HEK293 (cell line): ENCODE measurements at regions not wholly inside any gene's neighbourhood (a gene's known extent, or its start where the extent isn't known, plus 50 kb on each side); places are given as distances from the start of the nearest gene placed in this dataset.

ENCODE experiments used
- CTCF ChIA-PET: fragments of 350-600 bp; formaldehyde crosslinking; extraction: SDS; loops from one replicate; lab custom pipeline; 2021; ENCODE audit warnings: antibody characterized with exemption; lab: Yijun Ruan, JAX
- POLR2A ChIA-PET: fragments of 300-600 bp; formaldehyde crosslinking; extraction: SDS; loops from one replicate; lab custom pipeline; 2020; ENCODE audit warnings: antibody characterized with exemption, inconsistent platforms; lab: Yijun Ruan, JAX
- H3K27ac ChIP-seq: fragments of 200-500 bp; sonication (Bioruptor generic); 2 replicates; pipeline ENCODE4 v1.5.1; 2014; ENCODE audit warnings: low read depth, low read length, control low read depth, inconsistent platforms; ENCODE audit errors: extremely low read depth
- H3K36me3 ChIP-seq, 2 experiments: fragments of 200-500 bp in 1 of 2; sonication (Bioruptor generic) in 1 of 2; 1 replicate in 1 of 2; 2 replicates in 1 of 2; pipeline ENCODE4 v1.5.1; 2014 to 2017; ENCODE audit warnings: inconsistent platforms in 2 of 2, low read length in 2 of 2; ENCODE audit not compliant: control insufficient read depth in 2 of 2, insufficient read depth in 1 of 2
- H3K4me1 ChIP-seq: fragments of 200-500 bp; sonication (Bioruptor generic); 2 replicates; pipeline ENCODE4 v1.5.1; 2014; ENCODE audit warnings: mild to moderate bottlenecking, low read length, inconsistent platforms; ENCODE audit not compliant: control insufficient read depth, insufficient read depth
- H3K4me3 ChIP-seq: 2 replicates; pipeline ENCODE4 v1.5.1; 2011; ENCODE audit warnings: low read depth, mild to moderate bottlenecking, control low read depth, low read length, moderate library complexity
- H3K9me3 ChIP-seq: fragments of 200-500 bp; sonication (Bioruptor generic); 2 replicates; pipeline ENCODE4 v1.5.1; 2014; ENCODE audit warnings: low read depth, low read length, inconsistent platforms; ENCODE audit not compliant: control insufficient read depth, insufficient read depth
- HOXC10 ChIP-seq: sonication (generic); formaldehyde crosslinking; IDR thresholded peaks from 2 replicates; pipeline ENCODE4 v1.8.1; 2023; ENCODE audit warnings: mild to moderate bottlenecking, missing genetic modification reagents
- OSR2 ChIP-seq: fragments of 450-650 bp; formaldehyde crosslinking; IDR thresholded peaks from 2 replicates; pipeline ENCODE4 v1.5.1; 2016; ENCODE audit warnings: missing biosample characterization, missing genetic modification characterization
- PRDM1 ChIP-seq: fragments of 450-650 bp; formaldehyde crosslinking; IDR thresholded peaks from 2 replicates; pipeline ENCODE4; 2016; ENCODE audit warnings: missing biosample characterization, missing genetic modification characterization
- SCRT2 ChIP-seq: fragments of 450-650 bp; formaldehyde crosslinking; IDR thresholded peaks from 2 replicates; pipeline ENCODE4 v1.5.1; 2016; ENCODE audit warnings: missing biosample characterization, missing genetic modification characterization
- ZNF266 ChIP-seq: fragments of 450-650 bp; formaldehyde crosslinking; IDR thresholded peaks from 2 replicates; pipeline ENCODE4 v1.5.1; 2016; ENCODE audit warnings: missing biosample characterization, missing genetic modification characterization, low read depth
- ZNF274 ChIP-seq, 2 experiments: fragments of 200-500 bp in 1 of 2; fragments of 450-650 bp in 1 of 2; sonication (Bioruptor generic) in 1 of 2; formaldehyde crosslinking in 1 of 2; IDR thresholded peaks; 2 replicates each; pipeline versions ENCODE4 v1.5.1 to v1.6.1; 2014 to 2016; ENCODE audit warnings: borderline replicate concordance in 1 of 2, inconsistent platforms in 1 of 2, low read length in 1 of 2, missing biosample characterization in 1 of 2, missing genetic modification characterization in 1 of 2
- ZNF354C ChIP-seq: fragments of 450-650 bp; formaldehyde crosslinking; IDR thresholded peaks from 2 replicates; pipeline ENCODE4 v1.5.1; 2016; ENCODE audit warnings: missing biosample characterization, missing genetic modification characterization, low read depth, borderline replicate concordance
- ZNF585B ChIP-seq: fragments of 450-650 bp; formaldehyde crosslinking; IDR thresholded peaks from 2 replicates; pipeline ENCODE4 v1.5.1; 2016; ENCODE audit warnings: missing biosample characterization, missing genetic modification characterization
- ZNF596 ChIP-seq: fragments of 450-650 bp; IDR thresholded peaks from 2 replicates; pipeline ENCODE4 v1.5.0; 2018; ENCODE audit warnings: missing biosample characterization, mild to moderate bottlenecking, missing genetic modification characterization, moderate library complexity
- ZNF621 ChIP-seq: fragments of 450-650 bp; formaldehyde crosslinking; IDR thresholded peaks from 2 replicates; pipeline ENCODE4 v1.5.1; 2017; ENCODE audit warnings: missing biosample characterization, missing genetic modification characterization
- ZNF624 ChIP-seq: fragments of 450-650 bp; formaldehyde crosslinking; IDR thresholded peaks from 2 replicates; pipeline ENCODE4 v1.5.1; 2017; ENCODE audit warnings: missing biosample characterization, missing genetic modification characterization
- ZNF677 ChIP-seq: fragments of 450-650 bp; IDR thresholded peaks from 2 replicates; pipeline ENCODE4 v1.5.0; 2018; ENCODE audit warnings: missing biosample characterization, mild to moderate bottlenecking, missing genetic modification characterization, moderate library complexity
- ZNF701 ChIP-seq: fragments of 450-650 bp; formaldehyde crosslinking; IDR thresholded peaks from 2 replicates; pipeline ENCODE4 v1.5.1; 2016; ENCODE audit warnings: missing biosample characterization, missing genetic modification characterization
- ZNF776 ChIP-seq: fragments of 450-650 bp; formaldehyde crosslinking; IDR thresholded peaks from 2 replicates; pipeline ENCODE4 v1.5.0; 2017; ENCODE audit warnings: missing biosample characterization, missing genetic modification characterization, borderline replicate concordance
- ZNF843 ChIP-seq: fragments of 450-650 bp; formaldehyde crosslinking; IDR thresholded peaks from 2 replicates; pipeline ENCODE4 v1.5.1; 2016; ENCODE audit warnings: missing biosample characterization, missing genetic modification characterization
- ZSCAN30 ChIP-seq: fragments of 450-650 bp; IDR thresholded peaks from 2 replicates; pipeline ENCODE4 v1.5.1; 2018; ENCODE audit warnings: missing biosample characterization, mild to moderate bottlenecking, missing genetic modification characterization, moderate library complexity
- TF ChIP-seq, protein P1 (sequence below): fragments of 450-650 bp; formaldehyde crosslinking; IDR thresholded peaks from 2 replicates; pipeline ENCODE4 v1.5.1; 2016; ENCODE audit warnings: missing biosample characterization, missing genetic modification characterization
- TF ChIP-seq, protein P2 (sequence below): fragments of 450-650 bp; formaldehyde crosslinking; IDR thresholded peaks from 2 replicates; pipeline ENCODE4 v1.5.1; 2016; ENCODE audit warnings: missing biosample characterization, missing genetic modification characterization
- TF ChIP-seq, protein P3 (sequence below): fragments of 450-650 bp; formaldehyde crosslinking; conservative IDR thresholded peaks from 2 replicates; pipeline ENCODE4 v1.5.1; 2016; ENCODE audit warnings: low read depth, missing biosample characterization, missing genetic modification characterization
- TF ChIP-seq, protein P4 (sequence below): fragments of 450-650 bp; formaldehyde crosslinking; IDR thresholded peaks from 2 replicates; pipeline ENCODE4 v1.5.1; 2016; ENCODE audit warnings: missing biosample characterization, missing genetic modification characterization

DNA sequence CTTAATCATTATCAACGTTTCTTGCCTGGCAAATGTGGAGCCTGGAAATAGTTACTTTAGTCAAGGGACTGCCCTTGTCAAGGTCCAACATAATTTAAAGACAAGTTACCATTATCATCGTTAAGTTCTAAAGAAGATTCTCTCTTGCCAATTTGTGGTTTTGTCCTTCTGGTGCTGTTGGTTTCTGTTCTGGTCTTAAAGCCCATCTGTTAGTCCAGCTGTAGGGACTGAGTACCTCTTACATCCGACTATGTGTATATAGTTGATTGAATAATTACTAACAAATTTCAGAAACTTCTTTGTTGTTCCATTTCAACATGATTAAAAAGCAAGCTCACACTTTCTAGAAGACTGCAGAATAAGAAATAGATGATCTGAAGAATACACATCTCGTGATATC lies 1854.9 kb downstream of the MAT2B start:
- no peak for TF ChIP-seq ZNF354C
- TF ChIP-seq ZNF621 (tag by site-specific recombination): no peak
- TF ChIP-seq HOXC10 (CRISPR knock-in tag): no peak
- TF ChIP-seq ZNF266 (tag by site-specific recombination): no peak
- TF ChIP-seq ZNF701 (tag by site-specific recombination): no peak
- no peak for TF ChIP-seq ZNF624
- no peak for TF ChIP-seq ZNF677
- TF ChIP-seq ZSCAN30 (tag by site-specific recombination): no peak
- TF ChIP-seq ZNF596: no peak
- TF ChIP-seq ZNF843 (tag by site-specific recombination): no peak
- TF ChIP-seq ZNF585B (tag by site-specific recombination): no peak
- no peak for TF ChIP-seq OSR2 (tag by site-specific recombination)
- TF ChIP-seq, protein P1, sequence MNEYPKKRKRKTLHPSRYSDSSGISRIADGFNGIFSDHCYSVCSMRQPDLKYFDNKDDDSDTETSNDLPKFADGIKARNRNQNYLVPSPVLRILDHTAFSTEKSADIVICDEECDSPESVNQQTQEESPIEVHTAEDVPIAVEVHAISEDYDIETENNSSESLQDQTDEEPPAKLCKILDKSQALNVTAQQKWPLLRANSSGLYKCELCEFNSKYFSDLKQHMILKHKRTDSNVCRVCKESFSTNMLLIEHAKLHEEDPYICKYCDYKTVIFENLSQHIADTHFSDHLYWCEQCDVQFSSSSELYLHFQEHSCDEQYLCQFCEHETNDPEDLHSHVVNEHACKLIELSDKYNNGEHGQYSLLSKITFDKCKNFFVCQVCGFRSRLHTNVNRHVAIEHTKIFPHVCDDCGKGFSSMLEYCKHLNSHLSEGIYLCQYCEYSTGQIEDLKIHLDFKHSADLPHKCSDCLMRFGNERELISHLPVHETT: no peak
- no peak overlapping the region for H3K27ac ChIP-seq
- H3K9me3 ChIP-seq: no peaks in the 10 kb centered on the region
- no peaks in the 10 kb centered on the region for H3K36me3 ChIP-seq
- no peak overlapping the region for H3K4me3 ChIP-seq
- H3K4me1 ChIP-seq: no peaks in the 10 kb centered on the region
- ChIA-PET CTCF (no interaction called here), POLR2A (no interaction called here)

DNA sequence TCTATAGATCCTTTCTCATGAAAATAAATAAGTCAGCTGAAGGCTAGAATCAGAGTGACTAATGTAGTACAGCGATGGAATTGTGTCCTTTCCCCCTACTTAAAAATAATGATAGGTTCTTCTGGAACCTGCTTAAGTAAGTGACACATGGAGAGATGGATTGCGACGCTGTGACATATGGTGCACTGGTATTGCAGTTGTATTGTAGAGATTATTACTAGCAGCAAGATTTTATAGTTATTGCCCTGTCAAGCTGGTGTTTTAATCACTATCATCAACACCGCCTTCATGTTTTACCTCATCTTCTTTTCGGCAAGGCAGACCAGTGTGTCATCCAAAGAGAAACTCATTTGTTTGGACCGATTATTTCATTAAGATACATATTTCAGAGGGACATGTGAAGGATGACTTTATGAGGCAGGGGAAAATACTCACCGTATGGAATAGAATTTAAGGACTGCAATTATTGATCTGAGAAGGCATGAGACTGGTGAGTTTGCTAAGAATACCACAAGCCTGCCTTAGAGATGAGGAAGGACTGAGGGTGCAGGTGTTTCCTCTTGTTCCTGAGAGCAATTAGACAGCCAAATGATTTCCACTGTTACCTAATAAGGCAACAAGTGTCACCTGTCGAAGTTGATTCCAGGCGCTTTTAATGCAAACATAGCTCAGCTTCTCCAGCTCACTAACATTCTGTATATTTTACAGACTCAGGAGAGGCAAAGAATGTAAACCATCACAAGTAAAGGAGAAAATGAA lies 1855.5 kb downstream of the MAT2B start:
- POLR2A ChIA-PET: no interaction called here
- CTCF ChIA-PET: no interaction called here
- H3K36me3 ChIP-seq: no peaks in the 10 kb centered on the region

More for the DNA sequence above, 1855.5 kb downstream of the MAT2B start:
- Histone ChIP-seq H3K27ac (no peak overlapping the region), H3K9me3 (no peaks in the 10 kb centered on the region), H3K4me1 (no peaks in the 10 kb centered on the region), H3K4me3 (no peak overlapping the region)
- TF ChIP-seq, protein P2, sequence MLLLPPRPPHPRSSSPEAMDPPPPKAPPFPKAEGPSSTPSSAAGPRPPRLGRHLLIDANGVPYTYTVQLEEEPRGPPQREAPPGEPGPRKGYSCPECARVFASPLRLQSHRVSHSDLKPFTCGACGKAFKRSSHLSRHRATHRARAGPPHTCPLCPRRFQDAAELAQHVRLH (tag by site-specific recombination): no peak
- TF ChIP-seq PRDM1 (tag by site-specific recombination): no peak
- 0 out of 2 replicates have a peak, but pooled peaks have one; percentile 12 for TF ChIP-seq SCRT2 (tag by site-specific recombination)
- no peak for TF ChIP-seq ZSCAN30 (tag by site-specific recombination)
- TF ChIP-seq, protein P3, sequence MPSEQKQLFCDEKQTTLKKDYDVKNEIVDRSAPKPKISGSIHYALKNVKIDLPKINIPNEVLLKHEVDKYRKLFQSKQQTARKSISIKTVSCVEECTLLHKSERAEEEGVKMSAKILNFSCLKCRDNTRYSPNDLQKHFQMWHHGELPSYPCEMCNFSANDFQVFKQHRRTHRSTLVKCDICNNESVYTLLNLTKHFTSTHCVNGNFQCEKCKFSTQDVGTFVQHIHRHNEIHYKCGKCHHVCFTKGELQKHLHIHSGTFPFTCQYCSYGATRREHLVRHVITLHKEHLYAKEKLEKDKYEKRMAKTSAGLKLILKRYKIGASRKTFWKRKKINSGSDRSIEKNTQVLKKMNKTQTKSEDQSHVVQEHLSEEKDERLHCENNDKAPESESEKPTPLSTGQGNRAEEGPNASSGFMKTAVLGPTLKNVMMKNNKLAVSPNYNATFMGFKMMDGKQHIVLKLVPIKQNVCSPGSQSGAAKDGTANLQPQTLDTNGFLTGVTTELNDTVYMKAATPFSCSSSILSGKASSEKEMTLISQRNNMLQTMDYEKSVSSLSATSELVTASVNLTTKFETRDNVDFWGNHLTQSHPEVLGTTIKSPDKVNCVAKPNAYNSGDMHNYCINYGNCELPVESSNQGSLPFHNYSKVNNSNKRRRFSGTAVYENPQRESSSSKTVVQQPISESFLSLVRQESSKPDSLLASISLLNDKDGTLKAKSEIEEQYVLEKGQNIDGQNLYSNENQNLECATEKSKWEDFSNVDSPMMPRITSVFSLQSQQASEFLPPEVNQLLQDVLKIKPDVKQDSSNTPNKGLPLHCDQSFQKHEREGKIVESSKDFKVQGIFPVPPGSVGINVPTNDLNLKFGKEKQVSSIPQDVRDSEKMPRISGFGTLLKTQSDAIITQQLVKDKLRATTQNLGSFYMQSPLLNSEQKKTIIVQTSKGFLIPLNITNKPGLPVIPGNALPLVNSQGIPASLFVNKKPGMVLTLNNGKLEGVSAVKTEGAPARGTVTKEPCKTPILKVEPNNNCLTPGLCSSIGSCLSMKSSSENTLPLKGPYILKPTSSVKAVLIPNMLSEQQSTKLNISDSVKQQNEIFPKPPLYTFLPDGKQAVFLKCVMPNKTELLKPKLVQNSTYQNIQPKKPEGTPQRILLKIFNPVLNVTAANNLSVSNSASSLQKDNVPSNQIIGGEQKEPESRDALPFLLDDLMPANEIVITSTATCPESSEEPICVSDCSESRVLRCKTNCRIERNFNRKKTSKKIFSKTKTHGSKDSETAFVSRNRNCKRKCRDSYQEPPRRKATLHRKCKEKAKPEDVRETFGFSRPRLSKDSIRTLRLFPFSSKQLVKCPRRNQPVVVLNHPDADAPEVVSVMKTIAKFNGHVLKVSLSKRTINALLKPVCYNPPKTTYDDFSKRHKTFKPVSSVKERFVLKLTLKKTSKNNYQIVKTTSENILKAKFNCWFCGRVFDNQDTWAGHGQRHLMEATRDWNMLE: no peak
- TF ChIP-seq ZNF274 (IDR thresholded peaks at IDR 0.05; ENCODE audit: low read length): no peak
- TF ChIP-seq ZNF274 (tag by site-specific recombination; IDR thresholded peaks at IDR 0.05; ENCODE audit: borderline replicate concordance): no peak
- TF ChIP-seq ZNF776 (tag by site-specific recombination): no peak
- TF ChIP-seq, protein P4, sequence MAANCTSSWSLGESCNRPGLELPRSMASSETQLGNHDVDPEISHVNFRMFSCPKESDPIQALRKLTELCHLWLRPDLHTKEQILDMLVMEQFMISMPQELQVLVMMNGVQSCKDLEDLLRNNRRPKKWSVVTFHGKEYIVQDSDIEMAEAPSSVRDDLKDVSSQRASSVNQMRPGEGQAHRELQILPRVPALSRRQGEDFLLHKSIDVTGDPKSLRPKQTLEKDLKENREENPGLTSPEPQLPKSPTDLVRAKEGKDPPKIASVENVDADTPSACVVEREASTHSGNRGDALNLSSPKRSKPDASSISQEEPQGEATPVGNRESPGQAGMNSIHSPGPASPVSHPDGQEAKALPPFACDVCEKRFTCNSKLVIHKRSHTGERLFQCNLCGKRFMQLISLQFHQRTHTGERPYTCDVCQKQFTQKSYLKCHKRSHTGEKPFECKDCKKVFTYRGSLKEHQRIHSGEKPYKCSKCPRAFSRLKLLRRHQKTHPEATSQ (tag by site-specific recombination): no peak
